ENCODE measurements at regions not wholly inside any gene's neighbourhood (a gene's known extent, or its start where the extent isn't known, plus 50 kb on each side); places are given as distances from the start of the nearest gene placed in this dataset.

GRCh38 chr11:91912322-91912721, 312.3 kb upstream of the FAT3 start:
- Histone ChIP-seq H3K4me3 (ENCODE audit: low read depth in 1 of 5, low read length in 5 of 5) (no peak overlapping the region), H3K4me1 (ENCODE audit: control insufficient read depth in 5 of 5, insufficient read depth in 5 of 5, low read length in 5 of 5) (no peaks in the 10 kb centered on the region), H3K27ac (ENCODE audit: low read depth, low read length) (no peak overlapping the region), H3K27me3 (ENCODE audit: control insufficient read depth in 5 of 5, insufficient read depth in 4 of 5, low read length in 5 of 5) (no peaks in the 10 kb centered on the region), H3K36me3 (ENCODE audit: control insufficient read depth in 5 of 5, insufficient read depth in 5 of 5, low read length in 5 of 5) (no peaks in the 10 kb centered on the region), H3K9ac (ENCODE audit: low read length in 5 of 5) (no peak overlapping the region), H3K9me3 (ENCODE audit: control insufficient read depth in 5 of 5, low read length in 5 of 5) (no peaks in the 10 kb centered on the region)

GRCh38 chr11:91906871-91907624, 317.6 kb upstream of the FAT3 start:
- H3K9ac ChIP-seq (ENCODE audit: low read length in 5 of 5): no peak overlapping the region
- no peak overlapping the region for H3K27ac ChIP-seq (ENCODE audit: low read depth, low read length)
- no peak overlapping the region for H3K4me3 ChIP-seq (ENCODE audit: low read depth in 1 of 5, low read length in 5 of 5)
- H3K36me3 ChIP-seq (ENCODE audit: control insufficient read depth in 5 of 5, insufficient read depth in 5 of 5, low read length in 5 of 5): no peaks in the 10 kb centered on the region
- no peaks in the 10 kb centered on the region for H3K4me1 ChIP-seq (ENCODE audit: control insufficient read depth in 5 of 5, insufficient read depth in 5 of 5, low read length in 5 of 5)
- peaks cover 0 to 4% (median 0%) of the 10 kb centered on the region in 5 donors for H3K9me3 ChIP-seq (ENCODE audit: control insufficient read depth in 5 of 5, low read length in 5 of 5)
- H3K27me3 ChIP-seq (ENCODE audit: control insufficient read depth in 5 of 5, insufficient read depth in 4 of 5, low read length in 5 of 5): no peaks in the 10 kb centered on the region

- Histone ChIP-seq H3K9me3 (ENCODE audit: control insufficient read depth in 5 of 5, low read length in 5 of 5) (peaks cover 0 to 5% (median 0%) of the 10 kb centered on the region in 5 donors), H3K36me3 (ENCODE audit: control insufficient read depth in 5 of 5, insufficient read depth in 5 of 5, low read length in 5 of 5) (no peaks in the 10 kb centered on the region), H3K4me3 (ENCODE audit: low read depth in 1 of 5, low read length in 5 of 5) (no peak overlapping the region), H3K27ac (ENCODE audit: low read depth, low read length) (no peak overlapping the region), H3K27me3 (ENCODE audit: control insufficient read depth in 5 of 5, insufficient read depth in 4 of 5, low read length in 5 of 5) (no peaks in the 10 kb centered on the region), H3K9ac (ENCODE audit: low read length in 5 of 5) (no peak overlapping the region), H3K4me1 (ENCODE audit: control insufficient read depth in 5 of 5, insufficient read depth in 5 of 5, low read length in 5 of 5) (no peaks in the 10 kb centered on the region)
Observed at GRCh38 chr11:91904792-91905785, 319.5 kb upstream of the FAT3 start.

GRCh38 chr11:91902312-91902711, 322.3 kb upstream of the FAT3 start:
- no peak overlapping the region for H3K9ac ChIP-seq (ENCODE audit: low read length in 5 of 5)
- H3K27me3 ChIP-seq (ENCODE audit: control insufficient read depth in 5 of 5, insufficient read depth in 4 of 5, low read length in 5 of 5): no peaks in the 10 kb centered on the region
- H3K27ac ChIP-seq (ENCODE audit: low read depth, low read length): no peak overlapping the region
- peaks cover 0 to 5% (median 0%) of the 10 kb centered on the region in 5 donors for H3K9me3 ChIP-seq (ENCODE audit: control insufficient read depth in 5 of 5, low read length in 5 of 5)
- no peaks in the 10 kb centered on the region for H3K4me1 ChIP-seq (ENCODE audit: control insufficient read depth in 5 of 5, insufficient read depth in 5 of 5, low read length in 5 of 5)
- no peak overlapping the region for H3K4me3 ChIP-seq (ENCODE audit: low read depth in 1 of 5, low read length in 5 of 5)
- H3K36me3 ChIP-seq (ENCODE audit: control insufficient read depth in 5 of 5, insufficient read depth in 5 of 5, low read length in 5 of 5): no peaks in the 10 kb centered on the region

DNA sequence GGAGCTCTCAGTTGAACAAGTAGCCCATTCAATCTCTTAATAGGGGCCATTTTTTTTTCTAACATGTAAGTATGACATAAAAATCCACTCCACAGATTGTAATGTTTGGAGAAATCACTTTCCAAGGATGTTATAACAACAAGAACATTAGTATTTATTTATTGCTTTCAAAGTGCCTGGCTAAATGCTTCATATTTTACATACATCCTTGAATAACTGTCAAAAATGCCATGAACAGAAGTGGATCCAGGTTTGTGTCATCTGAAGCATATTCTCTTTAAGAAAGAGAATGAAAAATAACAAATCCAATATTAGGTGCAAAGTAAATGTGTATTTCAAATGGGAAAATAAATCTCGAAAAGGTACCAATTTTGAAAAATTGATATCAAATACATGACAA, 344.0 kb upstream of the FAT3 start:
- no peak overlapping the region for H3K9ac ChIP-seq (ENCODE audit: low read length in 5 of 5)
- no peaks in the 10 kb centered on the region for H3K27me3 ChIP-seq (ENCODE audit: control insufficient read depth in 5 of 5, insufficient read depth in 4 of 5, low read length in 5 of 5)
- no peaks in the 10 kb centered on the region for H3K9me3 ChIP-seq (ENCODE audit: control insufficient read depth in 5 of 5, low read length in 5 of 5)
- H3K36me3 ChIP-seq (ENCODE audit: control insufficient read depth in 5 of 5, insufficient read depth in 5 of 5, low read length in 5 of 5): no peaks in the 10 kb centered on the region
- no peak overlapping the region for H3K27ac ChIP-seq (ENCODE audit: low read depth, low read length)
- H3K4me1 ChIP-seq (ENCODE audit: control insufficient read depth in 5 of 5, insufficient read depth in 5 of 5, low read length in 5 of 5): no peaks in the 10 kb centered on the region
- no peak overlapping the region for H3K4me3 ChIP-seq (ENCODE audit: low read depth in 1 of 5, low read length in 5 of 5)

DNA sequence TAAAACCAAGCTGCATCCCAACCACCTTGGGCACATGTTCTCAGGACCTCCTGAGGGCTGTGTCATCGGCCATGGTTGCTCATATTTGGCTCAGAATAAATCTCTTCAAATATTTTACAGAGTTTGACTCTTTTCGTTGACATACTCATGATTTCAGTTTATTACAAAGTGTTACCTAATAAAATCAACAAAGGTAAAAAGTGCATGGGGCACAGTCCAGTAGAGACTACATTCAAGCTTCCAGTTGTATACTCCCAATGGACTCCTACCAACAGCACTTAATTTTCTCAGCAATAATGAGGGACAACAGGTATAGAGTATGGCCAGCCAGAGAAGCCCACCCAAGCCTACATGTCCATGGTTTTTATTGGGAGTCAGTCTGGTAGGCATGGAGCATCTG, 347.9 kb upstream of the FAT3 start:
- no peak overlapping the region for H3K4me3 ChIP-seq (ENCODE audit: low read depth in 1 of 5, low read length in 5 of 5)
- H3K4me1 ChIP-seq (ENCODE audit: control insufficient read depth in 5 of 5, insufficient read depth in 5 of 5, low read length in 5 of 5): peaks cover 0 to 5% (median 0%) of the 10 kb centered on the region in 5 donors
- no peaks in the 10 kb centered on the region for H3K9me3 ChIP-seq (ENCODE audit: control insufficient read depth in 5 of 5, low read length in 5 of 5)
- H3K27me3 ChIP-seq (ENCODE audit: control insufficient read depth in 5 of 5, insufficient read depth in 4 of 5, low read length in 5 of 5): no peaks in the 10 kb centered on the region
- H3K27ac ChIP-seq (ENCODE audit: low read depth, low read length): no peak overlapping the region
- H3K36me3 ChIP-seq (ENCODE audit: control insufficient read depth in 5 of 5, insufficient read depth in 5 of 5, low read length in 5 of 5): no peaks in the 10 kb centered on the region
- H3K9ac ChIP-seq (ENCODE audit: low read length in 5 of 5): no peak overlapping the region

DNA sequence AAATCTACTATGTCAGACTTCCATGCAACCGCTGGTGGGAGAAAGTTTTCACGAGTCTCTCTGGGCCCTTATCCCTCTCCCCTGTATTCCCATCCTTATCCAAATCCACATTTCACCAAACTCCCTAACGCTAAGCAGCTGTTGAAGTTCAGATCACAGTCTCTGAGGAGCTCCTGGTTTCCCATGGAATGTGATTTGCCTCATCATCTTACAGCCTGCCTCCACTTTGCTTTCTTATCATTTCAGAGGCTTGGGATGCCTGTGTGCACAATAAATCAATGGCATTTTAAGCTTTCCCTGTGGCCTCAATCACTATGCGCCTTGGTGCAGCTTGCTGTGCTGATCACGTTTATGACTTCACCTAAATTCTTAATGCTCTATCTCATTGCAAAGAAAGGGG, 352.4 kb upstream of the FAT3 start:
- Histone ChIP-seq H3K27ac (ENCODE audit: low read depth, low read length) (no peak overlapping the region), H3K9me3 (ENCODE audit: control insufficient read depth in 5 of 5, low read length in 5 of 5) (peaks cover 0 to 3% (median 0%) of the 10 kb centered on the region in 5 donors), H3K4me3 (ENCODE audit: low read depth in 1 of 5, low read length in 5 of 5) (no peak overlapping the region), H3K9ac (ENCODE audit: low read length in 5 of 5) (no peak overlapping the region), H3K36me3 (ENCODE audit: control insufficient read depth in 5 of 5, insufficient read depth in 5 of 5, low read length in 5 of 5) (no peaks in the 10 kb centered on the region), H3K4me1 (ENCODE audit: control insufficient read depth in 5 of 5, insufficient read depth in 5 of 5, low read length in 5 of 5) (peaks cover 0 to 33% (median 3%) of the 10 kb centered on the region in 5 donors), H3K27me3 (ENCODE audit: control insufficient read depth in 5 of 5, insufficient read depth in 4 of 5, low read length in 5 of 5) (peaks cover 0 to 5% (median 0%) of the 10 kb centered on the region in 5 donors)

DNA sequence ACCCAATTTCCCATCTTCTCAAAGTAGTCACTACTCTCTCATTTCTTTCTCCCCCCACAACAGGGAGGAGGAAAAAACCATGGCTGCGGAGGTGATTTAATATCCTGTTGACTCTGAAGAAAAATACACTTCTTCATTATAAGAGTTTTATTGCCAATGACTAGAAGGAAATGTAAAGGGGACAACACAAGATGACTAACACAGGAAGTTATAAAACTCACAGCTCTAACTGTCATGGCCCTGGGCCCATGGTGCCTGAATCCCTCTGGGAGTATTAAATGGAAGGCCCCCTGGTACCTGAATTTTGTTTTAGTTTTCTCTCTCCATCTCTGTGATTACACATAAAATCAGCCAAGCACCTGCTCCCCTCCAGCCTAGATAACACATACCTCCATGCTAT, 352.8 kb upstream of the FAT3 start:
- H3K9me3 ChIP-seq (ENCODE audit: control insufficient read depth in 5 of 5, low read length in 5 of 5): peaks cover 0 to 3% (median 0%) of the 10 kb centered on the region in 5 donors

GRCh38 chr11:91871048-91871447, 353.6 kb upstream of the FAT3 start:
- H3K9ac ChIP-seq (ENCODE audit: low read length in 5 of 5): no peak overlapping the region
- no peak overlapping the region for H3K4me3 ChIP-seq (ENCODE audit: low read depth in 1 of 5, low read length in 5 of 5)
- H3K9me3 ChIP-seq (ENCODE audit: control insufficient read depth in 5 of 5, low read length in 5 of 5): peaks cover 0 to 3% (median 0%) of the 10 kb centered on the region in 5 donors
- H3K27ac ChIP-seq (ENCODE audit: low read depth, low read length): no peak overlapping the region
- H3K36me3 ChIP-seq (ENCODE audit: control insufficient read depth in 5 of 5, insufficient read depth in 5 of 5, low read length in 5 of 5): no peaks in the 10 kb centered on the region
- H3K4me1 ChIP-seq (ENCODE audit: control insufficient read depth in 5 of 5, insufficient read depth in 5 of 5, low read length in 5 of 5): peaks cover 0 to 33% (median 3%) of the 10 kb centered on the region in 5 donors
- peaks cover 0 to 5% (median 0%) of the 10 kb centered on the region in 5 donors for H3K27me3 ChIP-seq (ENCODE audit: control insufficient read depth in 5 of 5, insufficient read depth in 4 of 5, low read length in 5 of 5)

More for the DNA sequence above, 352.8 kb upstream of the FAT3 start:
- Histone ChIP-seq H3K27ac (ENCODE audit: low read depth, low read length) (no peak overlapping the region), H3K9ac (ENCODE audit: low read length in 5 of 5) (no peak overlapping the region), H3K27me3 (ENCODE audit: control insufficient read depth in 5 of 5, insufficient read depth in 4 of 5, low read length in 5 of 5) (peaks cover 0 to 5% (median 0%) of the 10 kb centered on the region in 5 donors), H3K36me3 (ENCODE audit: control insufficient read depth in 5 of 5, insufficient read depth in 5 of 5, low read length in 5 of 5) (no peaks in the 10 kb centered on the region), H3K4me3 (ENCODE audit: low read depth in 1 of 5, low read length in 5 of 5) (no peak overlapping the region), H3K4me1 (ENCODE audit: control insufficient read depth in 5 of 5, insufficient read depth in 5 of 5, low read length in 5 of 5) (peaks cover 0 to 33% (median 3%) of the 10 kb centered on the region in 5 donors)

DNA sequence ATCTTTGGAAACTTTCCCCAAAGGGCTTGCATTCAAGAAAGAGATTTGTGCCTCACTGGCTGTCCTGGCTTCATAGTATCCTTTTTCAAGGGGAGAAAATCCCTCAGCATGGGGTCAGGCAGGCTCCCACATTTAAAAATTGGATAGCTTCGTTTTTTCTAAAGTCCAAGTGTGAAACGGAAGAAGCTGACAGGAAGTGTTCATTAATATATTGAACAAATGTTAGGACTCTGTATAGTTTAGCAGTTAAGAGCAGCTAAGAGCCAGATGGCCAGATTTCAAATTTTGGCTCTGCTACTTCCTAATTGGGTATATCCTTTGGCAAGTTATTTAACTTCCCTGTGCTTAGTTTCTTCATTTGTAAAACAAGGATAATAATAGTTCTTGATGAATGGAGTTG, 354.9 kb upstream of the FAT3 start:
- H3K9ac ChIP-seq (ENCODE audit: low read length in 5 of 5): no peak overlapping the region
- peaks cover 0 to 3% (median 0%) of the 10 kb centered on the region in 5 donors for H3K9me3 ChIP-seq (ENCODE audit: control insufficient read depth in 5 of 5, low read length in 5 of 5)
- H3K27ac ChIP-seq (ENCODE audit: low read depth, low read length): no peak overlapping the region
- no peak overlapping the region for H3K4me3 ChIP-seq (ENCODE audit: low read depth in 1 of 5, low read length in 5 of 5)
- H3K27me3 ChIP-seq (ENCODE audit: control insufficient read depth in 5 of 5, insufficient read depth in 4 of 5, low read length in 5 of 5): peaks cover 0 to 5% (median 0%) of the 10 kb centered on the region in 5 donors
- peaks cover 0 to 33% (median 3%) of the 10 kb centered on the region in 5 donors for H3K4me1 ChIP-seq (ENCODE audit: control insufficient read depth in 5 of 5, insufficient read depth in 5 of 5, low read length in 5 of 5)
- H3K36me3 ChIP-seq (ENCODE audit: control insufficient read depth in 5 of 5, insufficient read depth in 5 of 5, low read length in 5 of 5): no peaks in the 10 kb centered on the region
